Hepatocyte (in vitro differentiated cells): ENCODE measurements at regions not wholly inside any gene's neighbourhood (a gene's known extent, or its start where the extent isn't known, plus 50 kb on each side); places are given as distances from the start of the nearest gene placed in this dataset.

Source experiments
- EZH2 ChIP-seq: fragments of 200-600 bp; sonication (generic); IDR thresholded peaks from 2 replicates; pipeline ENCODE4 v1.6.1; 2016; ENCODE audit warnings: antibody characterized with exemption, mild to moderate bottlenecking, borderline replicate concordance
- EZH2phosphoT487 ChIP-seq: fragments of 200-600 bp; sonication (generic); IDR thresholded peaks from one replicate; pipeline ENCODE4 v1.6.1; 2018; ENCODE audit warnings: antibody characterized with exemption, mild to moderate bottlenecking, low read depth, moderate library complexity; ENCODE audit not compliant: unreplicated experiment, severe bottlenecking
- TF ChIP-seq, protein P1 (sequence below): fragments of 200-600 bp; sonication (generic); IDR thresholded peaks from 2 replicates; pipeline ENCODE4 v1.5.1; 2016; ENCODE audit warnings: antibody characterized with exemption, mild to moderate bottlenecking; ENCODE audit not compliant: poor library complexity

DNA sequence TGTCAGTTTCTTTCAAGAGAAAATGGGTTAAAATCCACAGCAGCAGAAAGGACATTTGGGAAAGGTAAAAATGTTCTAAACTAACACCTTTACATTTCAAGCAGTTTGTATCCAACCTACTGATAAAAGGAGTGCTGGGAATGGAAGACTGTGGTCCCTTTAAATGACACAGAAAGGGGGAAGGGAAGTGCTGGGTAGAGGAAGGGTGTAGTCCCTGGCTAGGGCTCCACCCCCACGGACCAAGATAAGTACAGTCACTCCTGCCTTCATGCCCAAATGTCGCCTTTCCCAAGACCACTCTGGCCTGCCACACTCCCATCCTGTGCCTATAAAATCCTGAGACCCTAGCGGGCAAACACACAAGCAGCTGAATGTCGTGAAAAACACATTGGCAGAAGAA is 350.9 kb upstream of the POU1F1 start:
- TF ChIP-seq, protein P1, sequence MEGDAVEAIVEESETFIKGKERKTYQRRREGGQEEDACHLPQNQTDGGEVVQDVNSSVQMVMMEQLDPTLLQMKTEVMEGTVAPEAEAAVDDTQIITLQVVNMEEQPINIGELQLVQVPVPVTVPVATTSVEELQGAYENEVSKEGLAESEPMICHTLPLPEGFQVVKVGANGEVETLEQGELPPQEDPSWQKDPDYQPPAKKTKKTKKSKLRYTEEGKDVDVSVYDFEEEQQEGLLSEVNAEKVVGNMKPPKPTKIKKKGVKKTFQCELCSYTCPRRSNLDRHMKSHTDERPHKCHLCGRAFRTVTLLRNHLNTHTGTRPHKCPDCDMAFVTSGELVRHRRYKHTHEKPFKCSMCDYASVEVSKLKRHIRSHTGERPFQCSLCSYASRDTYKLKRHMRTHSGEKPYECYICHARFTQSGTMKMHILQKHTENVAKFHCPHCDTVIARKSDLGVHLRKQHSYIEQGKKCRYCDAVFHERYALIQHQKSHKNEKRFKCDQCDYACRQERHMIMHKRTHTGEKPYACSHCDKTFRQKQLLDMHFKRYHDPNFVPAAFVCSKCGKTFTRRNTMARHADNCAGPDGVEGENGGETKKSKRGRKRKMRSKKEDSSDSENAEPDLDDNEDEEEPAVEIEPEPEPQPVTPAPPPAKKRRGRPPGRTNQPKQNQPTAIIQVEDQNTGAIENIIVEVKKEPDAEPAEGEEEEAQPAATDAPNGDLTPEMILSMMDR = no peak
- no peak for TF ChIP-seq EZH2
- TF ChIP-seq EZH2phosphoT487 = no peak
